Neural crest cell (in vitro differentiated cells): ENCODE measurements at regions not wholly inside any gene's neighbourhood (a gene's known extent, or its start where the extent isn't known, plus 50 kb on each side); places are given as distances from the start of the nearest gene placed in this dataset.
"Not testable (repeated sequence)": the region's sequence is repeated elsewhere in the genome, so short reads cannot be mapped to it uniquely, and the experiment has no call there.

Experiments used
- DNase-seq: peaks from one replicate; pipeline ENCODE4 v3.0.0; 2021; ENCODE audit warnings: low read depth, mixed read lengths, low spot score
- H3K27ac Mint-ChIP-seq: one replicate; pipeline ENCODE4 v1.8.0; 2021; ENCODE audit warnings: mild to moderate bottlenecking, mixed read lengths; ENCODE audit not compliant: unreplicated experiment
- H3K27me3 Mint-ChIP-seq: 2 replicates; pipeline ENCODE4 v1.8.0; 2021; ENCODE audit warnings: low read depth, mild to moderate bottlenecking, mixed read lengths
- H3K36me3 Mint-ChIP-seq: 2 replicates; pipeline ENCODE4 v1.8.0; 2021; ENCODE audit warnings: low read depth, mild to moderate bottlenecking, mixed read lengths
- H3K4me1 Mint-ChIP-seq: 2 replicates; pipeline ENCODE4 v1.8.0; 2021; ENCODE audit warnings: mixed read lengths
- H3K4me3 Mint-ChIP-seq: one replicate; pipeline ENCODE4 v1.8.0; 2021; ENCODE audit warnings: mild to moderate bottlenecking, mixed read lengths
- H3K9me3 Mint-ChIP-seq: 2 replicates; pipeline ENCODE4 v1.8.0; 2021; ENCODE audit warnings: mixed read lengths
- TF ChIP-seq, protein P1 (sequence below): fragments of 200-600 bp; sonication (generic); conservative IDR thresholded peaks from 2 replicates; pipeline ENCODE4 v1.5.0; 2021; ENCODE audit warnings: antibody characterized with exemption, mild to moderate bottlenecking

GRCh38 chr3:103516950-103517349, 1082.1 kb downstream of the ZPLD1 start:
- Mint-ChIP-seq H3K9me3 (peaks cover 14% of the 10 kb centered on the region), H3K4me1 (no peaks in the 10 kb centered on the region), H3K27me3 (no peaks in the 10 kb centered on the region), H3K27ac (no peak overlapping the region), H3K4me3 (no peak overlapping the region), H3K36me3 (peaks cover 2% of the 10 kb centered on the region)
- TF ChIP-seq, protein P1, sequence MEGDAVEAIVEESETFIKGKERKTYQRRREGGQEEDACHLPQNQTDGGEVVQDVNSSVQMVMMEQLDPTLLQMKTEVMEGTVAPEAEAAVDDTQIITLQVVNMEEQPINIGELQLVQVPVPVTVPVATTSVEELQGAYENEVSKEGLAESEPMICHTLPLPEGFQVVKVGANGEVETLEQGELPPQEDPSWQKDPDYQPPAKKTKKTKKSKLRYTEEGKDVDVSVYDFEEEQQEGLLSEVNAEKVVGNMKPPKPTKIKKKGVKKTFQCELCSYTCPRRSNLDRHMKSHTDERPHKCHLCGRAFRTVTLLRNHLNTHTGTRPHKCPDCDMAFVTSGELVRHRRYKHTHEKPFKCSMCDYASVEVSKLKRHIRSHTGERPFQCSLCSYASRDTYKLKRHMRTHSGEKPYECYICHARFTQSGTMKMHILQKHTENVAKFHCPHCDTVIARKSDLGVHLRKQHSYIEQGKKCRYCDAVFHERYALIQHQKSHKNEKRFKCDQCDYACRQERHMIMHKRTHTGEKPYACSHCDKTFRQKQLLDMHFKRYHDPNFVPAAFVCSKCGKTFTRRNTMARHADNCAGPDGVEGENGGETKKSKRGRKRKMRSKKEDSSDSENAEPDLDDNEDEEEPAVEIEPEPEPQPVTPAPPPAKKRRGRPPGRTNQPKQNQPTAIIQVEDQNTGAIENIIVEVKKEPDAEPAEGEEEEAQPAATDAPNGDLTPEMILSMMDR, result no peak
- DNase-seq, result no peak

- not testable (repeated sequence) for H3K27ac Mint-ChIP-seq
These were observed 1096.5 kb downstream of the ZPLD1 start for GRCh38 chr3:103531327-103531726.

DNA sequence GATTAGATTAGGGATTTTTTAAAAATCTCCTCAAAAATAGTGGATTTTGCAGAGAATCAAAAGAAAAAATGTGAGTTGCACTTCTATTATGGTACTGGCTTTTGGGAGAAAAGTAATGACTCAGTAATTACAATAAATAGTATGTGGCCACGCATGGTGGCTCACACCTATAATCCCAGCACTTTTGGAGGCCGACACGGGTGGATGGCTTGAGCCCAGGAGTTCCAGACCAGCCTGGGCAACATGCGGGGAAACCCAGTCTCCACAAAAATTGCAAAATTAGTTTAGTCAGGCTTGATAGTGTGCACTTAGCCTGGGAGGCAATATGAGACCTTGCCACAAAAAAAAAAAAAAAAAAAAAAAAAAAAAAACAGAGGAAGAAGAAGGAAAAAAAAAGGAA, 1098.2 kb downstream of the ZPLD1 start:
- Mint-ChIP-seq H3K36me3 (no peaks in the 10 kb centered on the region), H3K9me3 (peaks cover 4% of the 10 kb centered on the region), H3K4me3 (no peak overlapping the region), H3K4me1 (no peaks in the 10 kb centered on the region), H3K27ac (no peak overlapping the region), H3K27me3 (no peaks in the 10 kb centered on the region)
- TF ChIP-seq, protein P1, result no peak
- DNase-seq, result no peak

More at GRCh38 chr3:103531327-103531726, 1096.5 kb downstream of the ZPLD1 start:
- not testable (repeated sequence) for H3K9me3 Mint-ChIP-seq, H3K36me3 Mint-ChIP-seq, H3K4me1 Mint-ChIP-seq, DNase-seq, H3K4me3 Mint-ChIP-seq, H3K27me3 Mint-ChIP-seq

GRCh38 chr3:103554451-103554850, 1119.6 kb downstream of the ZPLD1 start:
- Mint-ChIP-seq H3K9me3 (no peaks in the 10 kb centered on the region), H3K27ac (no peak overlapping the region), H3K36me3 (no peaks in the 10 kb centered on the region), H3K4me3 (no peak overlapping the region), H3K27me3 (no peaks in the 10 kb centered on the region), H3K4me1 (no peaks in the 10 kb centered on the region)
- TF ChIP-seq, protein P1, result no peak
- DNase-seq, result no peak

- not testable (repeated sequence) for H3K4me3 Mint-ChIP-seq, H3K36me3 Mint-ChIP-seq, H3K4me1 Mint-ChIP-seq, H3K27me3 Mint-ChIP-seq, DNase-seq, H3K27ac Mint-ChIP-seq, H3K9me3 Mint-ChIP-seq
These were observed 1129.3 kb downstream of the ZPLD1 start for GRCh38 chr3:103564116-103564515.

GRCh38 chr3:103585809-103586208, 1151.0 kb downstream of the ZPLD1 start:
- H3K36me3 Mint-ChIP-seq, result no peaks in the 10 kb centered on the region
- H3K9me3 Mint-ChIP-seq, result no peaks in the 10 kb centered on the region
- TF ChIP-seq, protein P1, result no peak
- H3K27me3 Mint-ChIP-seq, result no peaks in the 10 kb centered on the region
- H3K4me1 Mint-ChIP-seq, result no peaks in the 10 kb centered on the region
- DNase-seq, result no peak
- H3K4me3 Mint-ChIP-seq, result no peak overlapping the region
- H3K27ac Mint-ChIP-seq, result no peak overlapping the region

DNA sequence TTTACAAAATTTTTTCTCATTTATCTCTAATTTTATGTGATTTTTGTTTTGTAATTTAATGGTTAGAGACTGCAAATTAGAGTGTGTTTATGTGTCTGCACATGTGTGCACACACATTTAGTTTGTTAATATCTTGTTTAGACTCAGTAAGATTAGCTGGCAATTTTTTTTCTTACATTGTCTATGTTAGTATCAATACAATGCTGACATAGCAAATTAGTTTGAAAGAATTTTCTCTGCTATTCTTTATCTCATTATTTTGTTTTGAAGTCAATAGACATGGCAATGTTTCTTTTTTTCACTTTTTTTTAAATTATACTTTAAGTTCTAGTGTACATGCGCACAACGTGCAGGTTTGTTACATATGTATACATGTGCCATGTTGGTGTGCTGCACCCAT, 1155.0 kb downstream of the ZPLD1 start:
- Mint-ChIP-seq H3K4me1 (no peaks in the 10 kb centered on the region), H3K27ac (no peak overlapping the region), H3K27me3 (no peaks in the 10 kb centered on the region), H3K4me3 (no peak overlapping the region), H3K9me3 (no peaks in the 10 kb centered on the region), H3K36me3 (no peaks in the 10 kb centered on the region)
- no peak for DNase-seq
- TF ChIP-seq, protein P1, result no peak
